Skin epidermis (tissue), 12 donors: ENCODE measurements at regions not wholly inside any gene's neighbourhood (a gene's known extent, or its start where the extent isn't known, plus 50 kb on each side); places are given as distances from the start of the nearest gene placed in this dataset.

ENCODE experiments used
- H3K27ac ChIP-seq, 21 experiments: fragments of 200-600 bp; sonication (generic) in 11 of 21; one replicate each; pipeline ENCODE4 v1.5.0; 2020; ENCODE audit warnings: mild to moderate bottlenecking in 3 of 21, inconsistent platforms in 2 of 21, moderate library complexity in 2 of 21
- H3K4me3 ChIP-seq, 7 experiments: fragments of 200-600 bp; sonication (generic) in 2 of 7; one replicate each; pipeline ENCODE4 v1.5.0; 2020; ENCODE audit warnings: inconsistent platforms in 2 of 7, mild to moderate bottlenecking in 2 of 7, moderate library complexity in 1 of 7

GRCh38 chr4:153153339-153153871, 50.8 kb upstream of the TRIM2 start:
- Histone ChIP-seq H3K27ac (peak overlapping the region in 19 of 21 experiments; percentile 22 to 82 (median 46)), H3K4me3 (peak overlapping the region; percentile 41 to 55 (median 48))

DNA sequence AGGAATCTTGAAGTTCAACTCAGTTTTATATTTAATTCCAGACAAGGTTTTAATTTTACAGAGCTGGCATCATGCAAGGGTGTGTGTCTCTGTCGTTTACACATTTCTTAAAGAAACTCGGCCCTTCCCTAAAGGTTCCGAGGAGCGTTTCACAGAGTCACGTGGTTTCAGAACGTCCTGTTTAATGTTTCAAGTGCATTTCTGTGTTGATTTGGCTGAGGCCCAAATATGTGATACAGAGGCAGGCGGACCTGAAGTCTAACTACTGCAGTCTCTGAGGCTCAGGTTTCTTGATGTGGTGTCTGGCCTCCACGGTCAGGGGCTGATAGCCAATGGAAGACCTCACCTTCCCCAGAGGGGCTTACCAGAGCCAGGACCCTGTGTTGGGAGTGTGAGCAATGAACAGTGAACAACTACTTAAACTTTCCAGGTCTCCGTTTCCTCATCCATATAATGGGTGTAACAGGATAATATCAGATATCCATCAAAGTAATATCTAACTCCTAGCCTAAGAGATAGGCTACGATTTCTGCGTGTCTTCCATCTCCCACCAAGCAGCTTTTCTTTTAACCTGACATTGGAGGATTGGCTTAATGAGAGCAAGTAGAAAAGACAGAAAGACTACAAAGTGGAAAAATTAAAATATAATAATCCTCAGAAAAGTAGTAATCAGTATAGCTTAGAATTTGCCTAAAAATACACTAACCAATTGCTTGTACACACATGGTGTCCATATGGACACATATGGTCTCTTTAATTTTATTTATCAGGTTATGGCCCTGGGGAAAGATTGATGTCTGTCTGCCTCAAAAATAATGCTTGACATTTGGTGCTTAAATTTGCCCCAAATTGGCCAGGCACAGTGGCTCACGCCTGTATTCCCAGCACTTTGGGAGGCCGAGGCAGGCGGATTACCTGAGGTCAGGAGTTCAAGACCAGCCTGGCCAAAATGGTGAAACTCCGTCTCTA, 50.0 kb upstream of the TRIM2 start:
- Histone ChIP-seq H3K4me3 (peak overlapping the region; percentile 41 to 55 (median 48)), H3K27ac (peak overlapping the region in 15 of 21 experiments; percentile 22 to 82 (median 53))
